LHCN-M2 (cell line): ENCODE measurements at regions not wholly inside any gene's neighbourhood (a gene's known extent, or its start where the extent isn't known, plus 50 kb on each side); places are given as distances from the start of the nearest gene placed in this dataset.

Experiments used
- DNase-seq: peaks from one replicate; pipeline ENCODE4 v3.0.0-alpha.2; 2012; ENCODE audit warnings: low read depth

DNA sequence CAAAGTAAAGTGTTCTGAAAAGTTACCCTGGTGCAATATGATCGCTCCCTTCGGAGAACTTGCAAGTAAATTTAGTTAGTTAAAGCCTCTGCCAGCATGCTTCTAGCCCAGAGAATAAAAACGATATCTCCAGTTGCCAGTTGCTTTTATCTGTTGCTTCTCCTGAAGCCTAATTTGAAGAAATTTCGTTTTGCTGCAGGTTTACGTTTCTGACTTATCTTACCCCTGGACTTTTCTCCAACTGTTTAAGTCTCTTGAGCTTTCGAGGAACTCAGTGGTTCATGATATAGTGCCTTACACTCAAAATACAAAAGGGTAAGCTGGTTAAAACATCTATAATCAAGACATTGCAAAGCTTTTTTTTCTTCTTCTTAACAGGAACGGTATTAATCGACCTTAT, 131.1 kb downstream of the FAM161A start:
- DNase-seq, result no peak

DNA sequence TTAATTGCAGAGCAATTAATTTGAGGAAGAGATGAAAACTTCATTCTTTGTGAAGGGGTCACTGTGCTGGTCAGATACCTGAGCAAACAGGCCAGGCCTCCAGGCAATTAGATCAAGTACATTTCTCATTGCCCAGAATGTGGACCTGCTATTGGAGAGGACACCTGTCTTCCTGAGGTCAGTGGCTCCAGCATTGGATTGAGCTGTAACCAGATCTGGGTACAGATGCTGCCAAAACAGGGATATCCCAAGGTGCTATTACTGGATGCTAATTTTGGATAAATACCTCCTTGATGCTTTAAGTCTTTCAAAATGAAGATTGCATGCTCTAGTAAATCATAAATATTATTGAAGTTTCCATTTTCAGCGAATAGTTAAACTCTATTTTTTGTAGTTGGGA, 131.5 kb downstream of the FAM161A start:
- DNase-seq, result no peak

DNA sequence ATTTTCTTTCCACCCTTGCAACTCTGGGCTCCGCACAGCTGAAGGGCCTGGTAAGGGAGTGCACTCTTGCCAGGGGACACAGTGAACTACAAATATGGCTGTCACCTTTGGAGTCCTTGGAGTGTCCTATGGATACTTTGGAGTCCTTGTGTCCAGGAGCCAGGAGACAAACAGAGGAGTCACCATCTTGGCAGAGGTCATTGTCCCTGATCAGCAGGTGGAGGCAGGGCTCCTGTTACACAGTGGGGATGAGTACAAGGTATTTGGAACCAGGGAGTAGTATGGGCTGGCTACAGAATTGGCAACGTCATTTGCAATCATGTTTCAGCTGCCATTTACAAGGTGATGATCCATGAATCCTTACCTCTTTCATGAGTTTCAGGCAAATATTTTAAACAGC, 132.5 kb downstream of the FAM161A start:
- DNase-seq, result no peak

DNA sequence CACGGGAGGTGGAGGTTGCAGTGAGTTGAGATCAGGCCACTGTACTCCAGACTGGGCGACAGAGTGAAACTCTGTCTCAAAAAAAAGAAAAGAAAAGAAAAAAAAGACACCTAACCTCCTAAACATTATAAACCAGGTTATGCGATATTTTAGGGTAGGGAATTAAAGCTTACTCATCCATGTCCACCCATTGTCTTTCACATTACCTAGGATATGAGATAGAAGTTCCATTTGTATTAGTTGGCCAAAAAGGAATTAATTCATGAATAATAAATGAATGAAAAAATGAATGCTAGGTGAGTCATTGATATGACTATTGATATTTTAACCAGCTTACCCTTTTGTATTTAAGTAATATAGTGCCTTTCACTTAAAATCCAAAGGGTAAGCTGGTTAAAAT, 132.9 kb downstream of the FAM161A start:
- no peak for DNase-seq

DNA sequence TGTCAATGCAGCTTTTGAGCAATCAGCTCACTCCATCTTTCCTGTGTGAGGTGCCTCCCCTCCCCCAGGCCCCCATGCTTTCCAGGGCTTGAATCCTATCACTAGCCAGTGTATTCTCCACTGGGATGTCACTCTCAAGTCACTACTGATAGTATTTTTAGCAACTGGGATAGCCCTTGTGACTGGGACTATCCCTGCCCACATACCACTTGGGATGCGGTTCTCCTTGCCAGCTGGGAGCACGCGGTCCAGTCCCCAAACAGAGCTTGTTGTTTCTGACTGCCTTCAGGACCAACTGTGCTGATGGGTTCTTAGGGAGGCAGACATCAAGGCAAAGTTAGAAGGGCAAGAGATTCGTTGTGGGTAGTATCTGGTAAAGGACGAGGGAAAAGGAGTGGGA, 134.9 kb downstream of the FAM161A start:
- no peak for DNase-seq

DNA sequence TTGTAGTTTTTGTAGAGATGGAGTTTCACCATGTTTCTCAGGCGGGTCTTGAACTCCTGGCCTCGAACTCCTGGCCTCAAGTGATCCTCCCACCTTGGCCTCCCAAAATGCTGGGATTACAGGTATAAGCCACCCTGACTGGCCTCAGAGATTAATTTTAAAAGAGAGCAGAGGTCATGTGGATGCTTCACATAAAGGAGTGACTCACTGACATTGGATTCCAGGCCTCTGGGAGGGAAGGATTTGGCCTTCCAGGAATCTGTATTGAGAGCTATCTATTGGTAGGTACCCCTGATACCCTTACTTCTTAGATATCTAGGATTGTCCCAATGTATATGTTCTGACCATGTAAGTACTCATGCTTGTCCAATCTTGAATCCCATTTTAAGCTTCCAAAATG, 138.4 kb downstream of the FAM161A start:
- no peak for DNase-seq

DNA sequence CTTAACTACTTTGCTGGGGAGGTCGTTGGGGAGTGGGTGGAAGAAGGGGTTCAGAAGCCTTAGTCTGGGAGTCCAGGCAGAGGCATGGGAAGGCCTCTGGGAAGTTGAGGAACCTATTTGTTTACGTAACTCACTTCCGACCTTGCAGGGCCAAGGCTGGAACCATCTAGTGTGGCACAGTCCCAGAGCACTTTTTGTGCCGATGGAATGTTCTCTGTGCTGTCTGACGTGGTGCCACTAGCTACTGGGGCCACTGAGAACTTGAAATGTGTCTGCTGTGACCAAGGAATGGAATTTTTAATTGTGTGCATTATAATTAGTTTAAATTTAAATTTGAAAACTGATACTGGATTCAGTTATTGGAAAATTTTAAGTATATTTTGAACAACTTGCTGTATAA, 139.7 kb downstream of the FAM161A start:
- DNase-seq, result no peak

DNA sequence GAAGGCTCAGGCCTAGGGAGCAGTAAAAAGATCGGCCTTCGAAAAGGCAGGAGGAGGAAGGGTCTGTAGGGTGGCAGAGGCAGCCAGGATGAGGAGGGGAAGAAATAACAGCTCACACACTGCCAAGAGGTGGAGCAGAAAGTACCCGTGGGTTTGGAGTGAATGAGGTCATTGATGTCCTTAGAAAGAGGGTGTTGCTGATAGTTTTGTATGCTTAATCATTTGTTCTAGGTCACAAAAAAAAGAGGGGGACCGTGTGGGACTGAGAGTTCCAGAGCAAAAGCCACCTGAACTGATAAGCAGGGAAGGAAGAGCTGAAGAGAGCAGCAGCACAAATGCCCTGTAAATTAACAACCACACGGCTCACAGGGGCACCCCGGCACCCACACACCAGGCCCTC, 140.4 kb downstream of the FAM161A start:
- no peak for DNase-seq

DNA sequence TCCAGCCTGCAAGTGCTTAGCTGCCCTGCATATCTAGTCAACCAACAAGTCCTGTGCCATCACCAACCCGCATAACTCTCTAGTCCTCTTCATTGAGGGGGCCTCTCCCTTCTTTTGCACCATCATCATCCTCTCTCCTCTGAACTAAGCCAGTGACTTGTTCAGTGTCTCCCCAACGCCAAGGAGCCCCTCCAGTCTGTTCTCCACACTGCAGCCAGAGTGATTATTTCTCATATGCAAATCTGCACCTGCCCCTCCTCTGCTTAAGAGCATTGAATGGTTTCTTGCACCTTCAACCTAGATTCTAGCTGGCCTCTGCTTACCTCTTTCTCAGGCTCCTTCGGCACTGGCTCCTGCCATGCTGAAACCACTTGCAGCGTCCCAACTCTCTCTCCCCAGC, 141.8 kb downstream of the FAM161A start:
- DNase-seq, result no peak

DNA sequence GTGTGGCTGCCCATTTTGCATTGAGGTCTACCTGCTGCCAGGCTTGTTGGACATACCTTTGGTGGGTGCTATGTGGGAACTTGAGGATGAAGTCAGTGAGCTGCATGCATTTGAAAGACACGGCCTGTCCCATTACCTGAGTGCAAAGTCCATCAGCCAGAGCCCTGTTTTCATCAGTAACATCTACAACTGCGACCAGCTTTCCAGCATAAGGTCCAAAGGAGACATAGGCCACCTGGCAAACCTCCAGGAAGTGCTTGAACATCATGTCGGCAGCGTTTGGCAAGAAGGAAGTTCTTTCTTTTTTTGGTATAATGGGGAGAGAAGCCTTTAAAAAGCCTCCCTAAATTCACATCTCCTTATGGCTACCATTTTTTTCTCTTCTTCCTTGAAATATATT, 143.1 kb downstream of the FAM161A start:
- DNase-seq, result no peak

DNA sequence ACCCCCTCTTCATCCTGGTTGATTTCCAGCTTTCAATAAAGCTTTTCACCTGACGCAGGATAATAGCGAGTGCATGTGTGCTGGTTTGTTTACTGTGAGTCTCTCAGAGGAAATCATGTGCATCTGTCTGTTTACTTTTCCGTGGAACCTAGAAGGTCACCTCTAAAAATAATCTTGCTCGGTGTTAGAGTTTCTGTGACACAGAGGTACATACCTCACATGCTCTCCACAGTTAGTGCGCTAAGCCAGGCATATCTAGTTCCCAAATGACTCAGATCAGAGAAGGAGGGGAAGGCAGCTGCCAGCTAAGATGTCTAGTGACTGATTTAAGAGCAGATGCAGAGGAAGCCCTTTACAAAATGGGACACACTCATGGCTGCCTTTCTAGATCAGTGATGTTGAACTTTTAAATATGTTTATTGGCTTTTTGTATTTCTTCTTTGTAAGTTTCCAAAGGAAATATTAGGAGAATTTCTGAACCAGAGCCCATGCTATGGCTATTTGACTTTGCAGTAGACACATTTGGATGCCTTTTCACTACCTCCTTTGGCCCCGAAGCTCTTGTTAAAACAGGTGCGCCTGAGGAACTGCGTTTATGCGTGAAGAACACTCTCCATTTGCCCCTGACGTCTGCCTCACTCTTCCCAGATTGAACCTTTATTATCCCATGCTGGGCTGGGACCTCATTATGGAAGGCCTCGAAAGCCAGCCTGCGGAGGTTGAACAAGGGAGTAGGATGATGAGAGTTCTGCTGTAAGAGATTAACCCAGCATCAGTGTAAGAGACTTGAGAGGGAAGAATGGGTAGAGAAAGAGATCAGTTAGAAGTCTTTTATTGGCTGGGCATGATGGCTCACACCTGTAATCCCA, 145.6 kb downstream of the FAM161A start:
- peak; percentile 94 for DNase-seq

DNA sequence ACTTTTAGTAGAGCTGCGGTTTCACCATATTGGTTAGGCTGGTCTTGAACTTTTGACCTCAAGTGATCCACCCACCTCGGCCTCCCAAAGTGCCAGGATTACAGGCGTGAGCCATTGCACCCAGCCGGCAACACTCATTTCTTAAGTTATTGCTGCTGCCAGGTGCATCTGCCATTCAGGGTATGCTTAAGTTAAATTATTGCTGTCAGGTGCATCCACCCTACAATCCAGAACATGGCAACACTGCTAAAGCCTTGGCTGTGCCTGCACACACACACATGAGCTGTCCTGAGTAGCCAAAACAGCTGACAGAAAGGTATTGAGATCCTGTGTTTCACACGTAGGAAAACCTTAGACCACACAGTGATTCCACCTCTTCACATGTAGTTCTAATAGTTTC, 148.2 kb downstream of the FAM161A start:
- DNase-seq, result peak; percentile 86

DNA sequence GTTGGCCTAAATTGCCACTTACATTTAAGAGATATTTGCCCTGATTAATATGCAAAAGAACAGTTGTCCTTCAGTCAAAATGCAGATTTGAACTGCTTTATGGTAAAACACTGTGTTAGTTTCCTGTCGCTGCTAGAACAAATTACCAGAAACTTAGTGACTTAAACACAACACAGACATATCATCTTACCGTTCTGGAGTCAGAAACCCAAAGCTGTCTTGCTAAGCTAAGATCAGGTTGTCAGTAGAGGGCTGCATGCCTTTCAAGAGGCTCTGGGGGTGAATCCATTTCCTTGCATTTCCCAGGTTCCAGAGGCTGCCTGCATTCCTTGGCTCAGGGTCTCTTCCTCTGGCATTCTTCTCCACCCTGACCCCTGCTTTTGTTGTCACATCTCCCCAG, 149.5 kb downstream of the FAM161A start:
- no peak for DNase-seq

DNA sequence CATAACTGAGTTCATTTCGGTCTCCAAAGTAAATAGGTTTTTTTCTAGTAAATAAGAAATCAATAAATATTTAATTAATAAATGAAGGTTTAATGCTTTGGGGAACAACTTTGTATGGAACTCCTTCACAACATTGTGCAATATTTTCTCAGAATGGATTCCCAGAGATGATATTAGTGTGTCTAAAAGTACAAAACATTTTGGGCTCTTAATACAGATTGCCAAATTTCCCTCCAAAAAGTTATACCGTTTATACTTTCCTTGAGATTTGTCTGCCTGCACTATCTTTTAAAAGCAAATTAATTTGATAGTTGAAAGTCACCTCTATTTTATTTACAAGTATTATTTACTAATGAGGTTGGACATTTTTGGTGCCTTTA, 151.8 kb downstream of the FAM161A start:
- no peak for DNase-seq

DNA sequence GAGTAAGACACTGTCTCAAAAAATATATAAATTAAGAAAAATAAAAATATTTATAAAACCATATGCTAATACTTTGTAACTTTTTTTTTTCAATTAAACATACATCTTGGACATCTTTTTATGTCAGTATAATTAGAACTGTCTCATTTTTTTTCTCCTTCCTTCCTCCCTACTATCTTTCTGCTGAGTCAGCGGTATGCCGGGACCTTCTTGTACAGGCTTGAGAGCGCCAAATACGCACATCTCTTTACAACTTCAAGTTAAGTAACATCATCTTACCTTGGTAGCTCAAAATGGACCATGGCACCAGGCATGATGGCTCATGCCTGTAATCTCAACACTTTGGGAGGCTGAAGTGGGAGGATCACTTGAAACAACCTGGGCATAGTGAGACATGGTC, 153.4 kb downstream of the FAM161A start:
- no peak for DNase-seq

DNA sequence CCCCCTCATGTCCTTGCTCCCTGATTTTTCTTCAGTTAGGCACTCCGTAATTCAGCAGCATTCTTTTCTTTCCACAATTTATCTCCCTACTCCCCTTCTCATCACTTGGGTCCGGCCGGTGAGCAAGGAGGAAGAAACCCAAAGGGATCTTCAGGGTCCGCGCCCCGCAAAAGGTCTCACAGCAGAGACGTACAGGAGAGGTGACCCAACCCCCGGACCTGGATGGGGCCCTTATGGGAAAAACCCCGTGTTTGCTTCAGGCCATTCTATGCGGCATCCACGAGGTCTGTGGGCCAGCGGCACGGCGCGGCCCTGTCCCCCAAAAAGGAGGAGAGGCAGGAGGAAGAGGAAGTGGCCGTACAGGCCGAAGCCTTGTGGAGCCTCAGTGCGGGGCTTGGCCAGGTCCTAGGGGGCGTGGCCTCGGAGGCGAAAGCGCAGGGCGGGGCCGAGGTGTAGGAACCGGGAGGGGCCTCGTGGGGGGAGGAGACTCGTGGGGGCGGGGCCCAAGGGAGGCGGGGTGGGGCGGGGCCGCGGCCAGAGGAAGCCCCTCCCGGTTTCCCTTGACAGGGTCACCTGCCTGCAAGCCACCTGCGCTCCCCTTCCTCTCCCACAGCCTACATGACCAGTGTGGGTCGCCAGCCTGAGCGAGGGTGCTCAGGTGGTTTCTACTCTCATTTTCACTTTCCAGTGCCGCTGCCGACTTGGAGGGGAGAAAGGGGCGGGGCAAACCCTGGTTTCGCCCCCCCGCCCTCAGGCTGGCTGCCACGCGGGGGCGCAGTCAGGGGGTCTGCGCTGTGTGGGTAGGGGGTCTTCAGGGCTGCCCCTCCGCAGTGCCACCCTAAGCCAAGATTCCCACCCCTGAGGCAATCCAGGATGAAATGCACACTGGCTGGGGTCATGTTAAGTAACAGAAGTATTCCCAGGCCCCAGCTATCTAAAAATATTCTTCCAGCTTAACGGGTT, 156.4 kb upstream of the XPO1 start:
- peak; percentile 76 for DNase-seq

DNA sequence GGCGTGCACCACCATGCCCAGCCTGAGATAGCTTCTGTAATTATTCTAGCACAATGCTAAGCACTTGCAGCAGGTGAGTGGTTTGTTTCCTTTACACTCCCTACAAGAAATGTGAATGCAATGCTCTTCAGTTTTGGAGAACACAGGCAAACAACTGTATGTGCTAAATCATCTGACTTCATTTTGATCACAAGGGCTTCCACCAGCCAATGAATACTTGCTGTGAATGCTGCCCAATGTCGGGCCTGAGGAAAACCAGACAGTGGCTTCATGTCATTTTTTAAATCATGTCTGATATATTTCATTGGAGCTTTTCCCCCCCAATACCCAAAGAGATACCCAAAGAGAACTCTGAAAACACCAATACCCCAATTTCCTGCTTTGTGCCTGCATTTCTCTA, 155.6 kb upstream of the XPO1 start:
- no peak for DNase-seq

DNA sequence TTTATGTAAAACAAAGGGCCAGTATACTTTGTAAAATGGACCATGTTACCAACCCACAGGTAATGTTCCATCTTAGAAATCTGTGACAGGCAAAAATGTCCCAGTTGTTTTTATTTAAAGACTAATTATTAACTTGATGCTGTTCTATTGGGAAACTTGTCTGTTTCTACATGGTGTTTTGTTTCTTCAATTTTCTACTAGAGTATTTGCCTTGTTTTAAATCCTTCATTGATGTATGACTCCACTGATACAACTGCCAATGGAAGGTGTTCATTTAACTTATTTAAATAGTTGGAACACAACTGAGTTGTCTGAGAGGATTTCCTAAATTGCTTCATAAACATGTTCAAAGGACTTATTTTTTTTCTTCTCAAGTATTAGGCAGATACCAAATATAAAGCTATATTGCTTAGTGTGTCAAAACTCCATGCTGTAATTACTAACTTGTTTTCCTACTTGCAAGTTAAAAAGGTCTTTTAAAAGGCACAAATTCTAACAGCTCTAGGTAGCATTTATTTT, 152.0 kb upstream of the XPO1 start:
- DNase-seq, result no peak

DNA sequence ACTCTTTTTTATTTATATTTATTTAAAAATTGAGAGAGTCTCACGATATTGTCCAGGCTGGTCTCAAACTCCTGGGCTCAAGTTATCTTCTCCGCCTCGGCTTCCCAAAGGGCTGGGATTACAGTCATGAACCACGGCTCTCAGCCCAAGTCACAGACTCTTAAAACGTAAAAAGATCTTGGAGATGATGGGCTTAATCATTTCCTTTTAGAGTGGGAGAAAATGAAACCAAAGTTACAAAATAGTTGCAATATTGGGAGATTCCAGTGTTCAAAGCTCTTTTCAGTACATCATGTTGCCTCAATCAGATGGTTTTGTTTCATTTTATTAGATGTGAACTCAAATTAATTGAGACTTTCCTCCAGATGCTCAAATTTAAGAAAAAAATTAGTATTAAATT, 151.4 kb upstream of the XPO1 start:
- DNase-seq, result no peak

DNA sequence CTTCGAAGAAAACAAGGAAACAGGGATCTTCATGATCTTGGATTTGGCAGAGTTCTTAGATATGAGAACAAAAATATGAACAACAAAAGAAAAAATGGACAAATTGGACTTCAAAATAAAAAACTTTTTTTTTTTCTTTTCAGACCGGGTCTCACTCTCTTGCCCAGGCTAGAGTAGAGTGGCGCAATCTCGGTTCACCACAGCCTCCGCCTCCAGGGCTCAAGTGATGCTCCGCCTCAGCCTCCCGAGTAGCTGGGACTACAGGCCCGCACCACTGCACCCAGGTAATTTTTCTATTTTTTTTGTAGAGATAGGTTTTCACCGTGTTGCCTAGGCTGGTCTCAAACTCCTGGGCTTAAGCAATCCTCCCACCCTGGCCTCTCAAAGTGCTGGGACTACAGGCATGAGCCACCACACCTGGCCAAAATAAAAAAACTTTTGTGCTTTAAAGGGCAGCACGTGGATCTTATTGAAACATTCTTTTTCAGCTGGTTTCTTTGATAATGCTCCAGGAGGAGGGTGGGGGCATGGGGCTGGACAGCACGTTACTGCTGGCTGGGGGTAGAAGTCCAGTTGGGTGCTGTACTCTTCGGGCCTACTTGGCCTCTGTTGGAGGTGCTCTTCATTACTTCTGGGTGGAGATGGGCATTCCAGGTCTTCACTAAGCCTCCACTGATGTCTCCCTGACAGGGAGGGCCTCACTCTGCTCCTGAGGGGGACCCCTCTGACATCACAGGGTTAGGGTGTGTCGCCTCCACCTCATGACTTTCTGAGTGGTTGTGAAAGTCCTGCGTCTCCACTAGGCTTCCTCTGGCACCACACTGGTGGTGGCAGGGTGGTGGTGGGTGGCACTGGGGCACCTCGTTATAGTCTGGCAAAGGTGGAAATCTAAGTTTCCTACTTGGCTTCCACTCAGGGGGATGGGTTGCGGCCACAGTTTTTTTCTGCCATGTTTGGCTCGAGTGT, 150.5 kb upstream of the XPO1 start:
- DNase-seq, result no peak

DNA sequence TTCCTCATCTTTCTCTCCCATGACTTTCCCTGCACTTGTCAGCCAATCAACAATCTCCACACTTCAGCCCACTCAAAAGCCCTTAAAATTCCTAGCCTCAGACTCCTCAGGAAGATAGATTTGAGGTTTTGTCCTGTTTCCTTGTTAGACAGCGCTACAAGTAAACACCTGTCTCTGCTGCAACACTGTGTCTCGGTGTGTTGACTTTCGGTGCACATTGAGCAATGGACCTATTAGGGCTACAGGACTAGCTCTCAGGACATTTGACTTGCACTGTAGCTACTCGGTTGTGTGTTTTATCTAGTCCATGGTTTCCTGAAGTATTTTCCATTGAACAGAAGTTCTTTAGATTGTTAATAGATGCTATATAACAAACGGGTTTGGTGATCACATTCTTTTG, 140.9 kb upstream of the XPO1 start:
- DNase-seq, result no peak
